ENCODE measurements at regions not wholly inside any gene's neighbourhood (a gene's known extent, or its start where the extent isn't known, plus 50 kb on each side); places are given as distances from the start of the nearest gene placed in this dataset.

- no peak for DNase-seq (ENCODE audit: low spot score)
- no peaks in the 10 kb centered on the region for H3K36me3 Mint-ChIP-seq
- peaks cover 2% of the 10 kb centered on the region for H3K4me1 ChIP-seq
- H3K4me3 Mint-ChIP-seq: no peak overlapping the region
- no peaks in the 10 kb centered on the region for H3K9me3 ChIP-seq (ENCODE audit: low read depth)
- H3K79me2 ChIP-seq (ENCODE audit: low read depth): no peaks in the 10 kb centered on the region
- no peak for TF ChIP-seq CTCF (IDR thresholded peaks at IDR 0.05)
- TF ChIP-seq EZH2 (IDR thresholded peaks at IDR 0.05): no peak
- TF ChIP-seq EZH2phosphoT487 (IDR thresholded peaks at IDR 0.05): no peak
- no peak overlapping the region for H3K27ac ChIP-seq
- H3K27ac Mint-ChIP-seq: no peak overlapping the region
- no peaks in the 10 kb centered on the region for H3K27me3 ChIP-seq
- H3K9ac ChIP-seq: no peak overlapping the region
- H3F3A ChIP-seq (ENCODE audit: low read depth): no peaks in the 10 kb centered on the region
- H3K27me3 Mint-ChIP-seq (ENCODE audit: insufficient read depth, low read depth): peaks cover 4% of the 10 kb centered on the region
- H3K4me1 Mint-ChIP-seq: no peaks in the 10 kb centered on the region
- H4K20me1 ChIP-seq (ENCODE audit: low read depth): no peaks in the 10 kb centered on the region
- H3K4me2 ChIP-seq: no peak overlapping the region
- no peak overlapping the region for H2AFZ ChIP-seq (replicated peaks)
- no peaks in the 10 kb centered on the region for H3K36me3 ChIP-seq
- H3K9me3 Mint-ChIP-seq: peaks cover 3% of the 10 kb centered on the region
- no peak overlapping the region for H3K4me3 ChIP-seq
Measured at GRCh38 chr9:71624728-71625127, 143.6 kb downstream of the CEMIP2 start.

GRCh38 chr9:71620746-71621145, 147.6 kb downstream of the CEMIP2 start:
- H3K9me3 ChIP-seq (ENCODE audit: low read depth): peaks cover 13% of the 10 kb centered on the region
- Mint-ChIP-seq H3K9me3 (peaks cover 12% of the 10 kb centered on the region), H3K36me3 (no peaks in the 10 kb centered on the region), H3K4me1 (no peaks in the 10 kb centered on the region), H3K27ac (no peak overlapping the region), H3K27me3 (ENCODE audit: insufficient read depth, low read depth) (peaks cover 2% of the 10 kb centered on the region), H3K4me3 (no peak overlapping the region)
- no peak overlapping the region for H3K4me2 ChIP-seq
- H3K4me3 ChIP-seq: no peak overlapping the region
- TF ChIP-seq EZH2phosphoT487 (IDR thresholded peaks at IDR 0.05) (no peak), EZH2 (IDR thresholded peaks at IDR 0.05) (no peak), CTCF (IDR thresholded peaks at IDR 0.05) (no peak)
- no peaks in the 10 kb centered on the region for H3K27me3 ChIP-seq
- H3K36me3 ChIP-seq: no peaks in the 10 kb centered on the region
- no peaks in the 10 kb centered on the region for H3F3A ChIP-seq (ENCODE audit: low read depth)
- H3K79me2 ChIP-seq (ENCODE audit: low read depth): no peaks in the 10 kb centered on the region
- no peak overlapping the region for H3K9ac ChIP-seq
- no peaks in the 10 kb centered on the region for H4K20me1 ChIP-seq (ENCODE audit: low read depth)
- H3K4me1 ChIP-seq: no peaks in the 10 kb centered on the region
- H2AFZ ChIP-seq (replicated peaks): peak overlapping the region; percentile 6
- DNase-seq (ENCODE audit: low spot score): no peak
- H3K27ac ChIP-seq: no peak overlapping the region

- TF ChIP-seq EZH2phosphoT487 (IDR thresholded peaks at IDR 0.05) (no peak), EZH2 (IDR thresholded peaks at IDR 0.05) (no peak), CTCF (IDR thresholded peaks at IDR 0.05) (no peak)
- no peak overlapping the region for H3K4me2 ChIP-seq
- H3K4me3 ChIP-seq: no peak overlapping the region
- H3K27me3 Mint-ChIP-seq (ENCODE audit: insufficient read depth, low read depth): peaks cover 2% of the 10 kb centered on the region
- H3K9ac ChIP-seq: no peak overlapping the region
- peaks cover 12% of the 10 kb centered on the region for H3K9me3 Mint-ChIP-seq
- H4K20me1 ChIP-seq (ENCODE audit: low read depth): no peaks in the 10 kb centered on the region
- H3K36me3 ChIP-seq: no peaks in the 10 kb centered on the region
- no peak overlapping the region for H3K27ac ChIP-seq
- peaks cover 13% of the 10 kb centered on the region for H3K9me3 ChIP-seq (ENCODE audit: low read depth)
- no peaks in the 10 kb centered on the region for H3K27me3 ChIP-seq
- H3K79me2 ChIP-seq (ENCODE audit: low read depth): no peaks in the 10 kb centered on the region
- no peaks in the 10 kb centered on the region for H3K4me1 ChIP-seq
- H3K4me3 Mint-ChIP-seq: no peak overlapping the region
- DNase-seq (ENCODE audit: low spot score): no peak
- H3K27ac Mint-ChIP-seq: no peak overlapping the region
- no peaks in the 10 kb centered on the region for H3K4me1 Mint-ChIP-seq
- H3K36me3 Mint-ChIP-seq: no peaks in the 10 kb centered on the region
- no peak overlapping the region for H2AFZ ChIP-seq (replicated peaks)
- H3F3A ChIP-seq (ENCODE audit: low read depth): no peaks in the 10 kb centered on the region
Measured at GRCh38 chr9:71620331-71620730, 148.0 kb downstream of the CEMIP2 start.
